GM19025 (cell line): ENCODE measurements at regions not wholly inside any gene's neighbourhood (a gene's known extent, or its start where the extent isn't known, plus 50 kb on each side); places are given as distances from the start of the nearest gene placed in this dataset.

Experiments
- ATAC-seq: cut with Tn5 transposase; IDR thresholded peaks from one replicate; pipeline ENCODE4 v1.9.1; 2021; ENCODE audit warnings: mild to moderate bottlenecking, low read depth, moderate library complexity; ENCODE audit not compliant: unreplicated experiment

DNA sequence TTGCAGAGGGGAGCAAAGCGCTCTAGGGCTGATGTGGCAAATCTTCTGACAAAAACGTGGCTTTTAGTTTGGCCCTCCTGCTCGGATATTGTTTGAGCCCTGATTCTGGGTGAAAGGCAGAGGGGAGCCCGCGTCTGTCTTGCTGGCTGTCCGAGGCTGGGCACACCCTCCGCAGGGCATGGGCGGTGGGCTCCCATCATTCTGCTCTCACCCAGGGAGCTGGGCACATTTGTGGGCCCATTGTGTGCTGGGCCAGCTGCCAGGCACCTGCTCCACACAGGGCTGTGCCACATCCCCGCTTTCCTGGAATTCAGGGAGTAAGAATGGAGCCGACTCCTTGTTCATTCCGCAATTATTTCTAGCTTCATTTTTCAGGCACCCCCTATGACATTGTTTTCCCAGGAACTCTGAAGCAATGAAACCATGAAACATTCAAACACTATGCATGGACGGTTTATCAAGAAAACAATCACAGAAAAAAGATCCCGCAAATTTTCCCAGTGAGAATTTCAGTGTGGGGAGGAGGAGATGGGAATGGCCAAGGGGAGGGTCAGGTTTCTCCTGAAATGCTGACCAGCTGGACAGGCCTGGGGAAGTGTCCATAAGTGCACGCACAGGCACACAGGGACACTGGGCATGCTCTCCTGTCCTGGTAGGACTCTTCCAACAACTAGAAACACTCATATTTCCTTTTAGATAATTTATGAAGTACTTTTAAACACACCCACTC is 341.1 kb downstream of the CXCL12 start:
- ATAC-seq = no peak

DNA sequence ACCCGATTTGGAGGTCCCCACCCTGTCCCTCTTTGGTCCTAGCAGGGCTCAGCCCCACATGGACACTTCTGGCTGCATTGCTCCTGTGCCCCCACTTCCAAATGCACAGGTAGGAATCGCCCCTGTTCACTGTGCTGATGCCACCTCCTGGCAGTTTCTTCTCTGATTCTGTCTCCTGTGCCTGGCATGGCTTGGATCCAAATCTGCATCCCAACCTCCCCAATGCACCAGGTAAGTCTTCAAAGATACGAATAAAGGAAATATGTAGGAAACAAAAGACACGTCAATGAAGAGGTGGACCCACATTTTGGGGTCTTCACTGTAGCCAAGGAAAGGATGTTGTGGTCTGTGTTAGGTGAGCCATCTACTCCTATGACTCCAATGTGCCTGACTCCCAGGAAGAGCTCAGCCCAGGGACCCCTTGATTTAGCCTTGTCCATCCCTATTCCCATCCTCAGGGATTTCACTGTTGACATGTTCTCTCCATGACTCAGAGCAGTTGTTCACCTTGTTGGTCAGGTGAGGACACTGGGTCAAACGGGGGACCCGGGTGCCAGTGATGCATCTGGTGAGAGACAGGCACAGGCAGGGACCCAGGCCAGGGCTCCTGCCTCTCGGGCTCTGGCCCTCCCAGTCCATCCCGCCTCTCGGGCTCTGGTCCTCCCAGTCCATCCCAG is 341.8 kb downstream of the CXCL12 start:
- no peak for ATAC-seq

DNA sequence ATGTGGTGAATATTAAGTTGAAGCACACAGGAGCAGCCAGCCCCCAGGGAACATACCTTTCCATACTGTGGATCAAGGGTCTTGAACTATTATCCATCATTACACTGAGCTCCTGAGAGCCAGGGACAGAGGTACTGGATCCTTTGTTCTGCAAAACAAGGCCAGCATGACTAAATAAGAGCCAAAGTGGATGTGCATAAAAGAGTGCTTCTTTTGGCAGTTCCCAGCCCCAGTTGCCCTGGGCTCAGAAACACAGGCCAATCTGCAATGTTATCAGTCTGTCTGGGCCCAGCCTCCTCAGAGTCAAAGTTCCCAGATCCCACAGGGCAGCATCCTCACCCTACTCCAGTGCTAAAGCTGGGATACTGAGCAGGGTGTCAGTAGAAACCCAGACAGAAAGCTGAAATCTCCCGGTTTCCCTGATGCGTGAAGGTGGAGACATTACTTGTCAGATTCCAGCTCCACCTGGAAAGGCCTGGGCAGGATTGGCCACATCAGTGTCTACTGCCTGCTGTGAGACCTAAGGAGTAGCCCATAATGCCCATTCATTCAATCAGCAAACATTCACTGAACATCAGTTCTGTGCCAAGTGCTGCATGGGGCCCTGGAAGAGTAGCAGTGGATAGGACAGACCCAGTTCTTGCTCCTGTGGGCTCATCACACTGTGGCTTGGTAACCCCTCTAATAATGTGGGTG is 342.7 kb downstream of the CXCL12 start:
- no peak for ATAC-seq

DNA sequence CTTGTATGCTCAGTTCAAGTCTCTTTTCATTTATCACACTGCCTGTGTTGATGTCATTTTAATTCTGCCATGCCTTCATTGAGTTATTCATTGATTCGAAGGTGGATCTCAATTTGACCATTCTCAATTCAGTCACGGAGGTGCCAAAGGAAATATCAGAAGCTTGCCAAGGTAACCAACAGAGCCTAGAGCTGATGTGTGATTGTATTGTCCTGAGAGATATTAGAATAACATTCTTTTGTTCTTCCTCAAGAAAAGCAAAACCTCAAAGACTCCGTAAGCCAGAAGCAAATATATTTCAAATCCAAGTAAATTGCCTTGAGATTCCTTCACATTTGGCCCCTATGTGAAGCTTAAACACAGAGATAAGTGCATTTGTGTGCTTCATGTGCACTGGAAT is 345.3 kb downstream of the CXCL12 start:
- ATAC-seq = no peak

DNA sequence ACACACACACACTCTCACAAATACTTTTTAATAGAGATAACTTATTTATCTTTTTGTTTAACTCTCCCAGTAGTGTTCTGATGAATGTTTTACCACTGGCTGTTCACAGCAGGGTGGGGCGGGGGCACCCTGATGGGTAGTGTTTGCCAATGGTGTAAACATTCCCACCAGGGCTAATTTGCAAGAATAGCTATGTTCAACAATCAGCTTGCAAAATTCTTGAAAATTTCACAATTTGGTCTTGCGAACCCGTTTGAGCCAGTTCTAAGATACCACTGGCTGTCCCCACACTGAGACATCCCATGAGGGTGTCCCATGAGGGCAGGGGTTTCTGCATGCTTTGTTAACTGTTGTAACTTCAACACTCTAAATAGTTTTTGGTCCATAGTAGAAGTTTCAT is 348.5 kb downstream of the CXCL12 start:
- no peak for ATAC-seq

DNA sequence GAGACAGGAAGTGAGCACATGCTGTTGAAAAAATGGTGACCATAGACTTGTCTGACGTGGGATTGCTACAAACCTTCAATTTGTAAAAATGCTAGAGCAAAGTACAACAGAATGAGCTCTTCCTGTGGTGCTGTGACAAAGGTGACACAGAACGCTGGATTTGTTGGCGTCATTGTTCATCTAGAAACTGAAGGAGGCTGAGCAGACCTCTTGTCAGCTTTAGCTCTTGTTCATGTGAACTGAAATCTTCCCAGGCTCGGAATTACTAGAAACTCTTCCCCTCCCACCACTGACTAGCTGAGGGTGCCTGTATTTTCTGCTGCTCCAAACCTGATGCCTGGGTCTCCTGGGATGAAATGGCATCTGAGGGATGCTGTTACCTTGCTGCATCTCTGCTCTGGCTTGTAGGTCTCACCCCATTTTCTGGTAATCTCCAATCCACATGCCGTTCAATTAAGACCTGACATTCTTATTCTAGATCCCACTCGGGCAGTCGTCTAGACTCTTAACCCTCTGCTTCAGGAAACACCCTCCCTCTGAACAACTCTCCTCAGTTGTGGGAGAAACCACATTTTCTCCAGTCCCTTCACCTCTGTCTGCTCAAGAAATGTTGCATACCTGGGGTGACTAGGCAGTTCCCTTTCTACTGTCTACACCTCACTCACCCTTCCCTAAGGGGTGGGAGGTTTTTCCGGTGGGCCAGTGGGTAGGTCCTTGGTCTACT is 349.3 kb downstream of the CXCL12 start:
- ATAC-seq = no peak

DNA sequence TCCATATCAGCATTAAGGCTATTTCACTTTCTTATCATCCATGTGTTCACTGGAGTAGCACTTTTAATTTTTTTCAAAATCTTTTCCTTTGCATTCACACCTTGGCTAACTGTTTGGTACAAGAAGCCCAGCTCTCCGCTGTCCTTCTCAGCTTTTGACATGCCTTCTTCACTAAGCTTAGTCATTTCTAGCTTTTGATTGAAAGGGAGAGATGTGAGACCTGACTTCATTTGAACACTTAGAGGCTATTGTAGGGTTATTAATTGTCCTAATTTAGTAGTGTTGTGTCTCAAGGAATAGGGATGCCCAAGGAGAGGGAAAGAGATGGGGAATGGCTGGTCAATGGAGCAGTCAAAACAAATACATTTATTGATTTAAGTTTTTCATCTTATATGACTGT is 350.0 kb downstream of the CXCL12 start:
- ATAC-seq = no peak

DNA sequence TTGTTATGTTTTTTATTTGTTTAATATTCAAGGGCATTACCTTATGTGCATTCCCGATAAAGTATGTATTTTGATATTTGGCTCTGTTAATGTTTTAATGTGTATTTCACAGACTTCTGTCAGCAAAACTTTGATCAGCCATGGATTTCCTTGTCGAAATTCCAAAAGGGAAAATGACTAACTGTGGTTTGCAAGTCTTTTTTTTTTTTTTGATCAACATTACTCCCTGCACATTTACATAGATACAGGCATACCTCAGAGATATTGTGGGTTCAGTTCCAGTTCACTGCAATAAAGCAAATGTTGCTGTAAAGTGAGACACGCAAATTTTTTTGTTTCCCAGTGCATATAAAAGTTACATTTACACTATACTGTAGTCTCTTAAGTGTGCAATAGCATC is 351.9 kb downstream of the CXCL12 start:
- no peak for ATAC-seq

DNA sequence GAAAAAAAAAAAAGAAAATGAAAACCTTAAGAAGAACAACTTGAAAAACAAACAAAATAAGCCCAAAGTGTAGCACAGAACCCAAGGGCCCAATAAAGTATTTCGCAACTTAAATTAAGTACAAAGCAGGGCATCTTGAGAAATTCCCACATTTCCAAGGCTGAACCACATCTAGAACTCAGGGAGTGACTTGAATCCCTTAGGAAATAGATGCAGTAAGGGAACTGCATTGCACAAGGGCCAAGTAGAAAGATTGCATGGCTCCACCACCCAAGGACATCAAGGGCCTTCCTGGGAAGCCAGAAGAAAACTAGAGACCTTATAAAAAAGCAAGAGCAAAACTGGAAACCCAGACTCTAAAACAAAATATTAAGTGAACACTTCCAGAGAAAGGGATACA is 352.7 kb downstream of the CXCL12 start:
- ATAC-seq = no peak

DNA sequence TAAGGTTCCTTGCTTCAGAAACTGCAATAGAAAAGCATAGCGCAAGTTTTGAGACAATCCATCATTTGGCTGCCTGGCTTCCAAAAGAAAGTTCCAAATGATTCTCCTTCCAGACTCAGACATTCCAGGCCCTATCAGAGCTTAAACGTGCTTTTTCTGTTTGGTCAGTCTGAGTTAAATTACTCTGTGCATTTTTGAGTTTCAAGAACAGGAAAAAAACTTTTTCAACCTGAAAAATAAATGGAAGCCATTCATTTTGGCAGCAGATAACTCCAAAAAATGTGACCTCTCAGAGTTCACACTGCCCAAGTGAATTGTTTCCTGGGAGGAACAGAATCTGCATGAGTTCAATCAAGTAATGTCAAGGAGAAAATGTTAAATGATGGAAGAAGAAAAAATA is 354.2 kb downstream of the CXCL12 start:
- ATAC-seq = no peak

DNA sequence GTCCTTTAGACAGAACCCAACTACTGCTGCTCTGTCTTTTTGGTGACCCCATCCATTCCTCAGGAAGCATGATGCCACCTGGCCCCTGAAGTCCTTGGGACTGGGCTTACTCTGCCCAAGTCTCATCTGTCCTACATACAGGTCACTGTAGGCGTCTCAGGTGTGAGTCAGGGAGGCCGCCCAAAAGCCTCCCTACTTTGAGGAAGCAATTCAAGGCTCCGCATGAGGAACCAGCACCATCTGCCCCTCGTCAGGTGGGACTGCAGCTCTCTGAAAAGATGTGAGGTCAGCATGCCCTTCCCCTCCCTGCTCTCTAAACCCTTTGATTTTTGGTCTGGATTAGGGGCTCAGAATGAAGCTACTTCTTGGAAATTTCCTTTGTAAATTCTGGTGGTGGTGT is 354.8 kb downstream of the CXCL12 start:
- peak; percentile 91 for ATAC-seq

DNA sequence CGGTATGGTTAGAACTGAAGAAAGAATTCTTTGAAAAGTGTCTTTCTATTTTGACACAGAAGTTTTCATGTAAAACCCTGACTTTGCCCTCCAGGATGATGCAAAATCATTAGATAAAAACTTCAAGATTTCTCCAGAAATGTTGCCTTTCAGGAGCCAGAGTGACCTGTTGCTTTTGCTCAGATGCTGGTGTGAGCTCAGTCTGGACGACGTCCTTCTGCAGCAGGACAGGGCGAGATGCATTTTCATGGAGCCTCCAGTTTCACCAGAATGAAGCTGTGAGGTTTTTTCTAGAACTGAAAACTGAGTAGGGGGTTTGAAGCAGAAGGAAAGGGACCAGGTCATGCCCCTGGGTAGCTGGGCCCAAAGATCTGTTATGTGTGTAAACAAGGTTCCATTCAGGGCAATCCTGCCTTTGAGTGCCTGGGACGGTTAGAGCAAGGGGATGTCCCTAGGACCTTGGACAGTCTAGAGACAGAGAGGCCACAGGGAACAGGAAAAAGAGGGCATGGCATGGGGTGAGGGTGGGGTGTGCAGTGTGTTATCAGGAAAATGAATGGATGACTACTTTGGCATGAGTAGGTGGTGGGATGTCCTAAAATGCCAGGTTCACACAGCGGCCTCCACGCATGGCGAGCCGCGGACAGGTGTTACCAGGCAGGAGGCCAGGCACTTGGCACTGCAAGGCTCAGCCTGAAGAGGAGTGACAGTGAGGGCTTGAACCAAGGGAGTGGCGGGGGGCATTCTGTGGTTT is 356.3 kb downstream of the CXCL12 start:
- ATAC-seq = no peak

DNA sequence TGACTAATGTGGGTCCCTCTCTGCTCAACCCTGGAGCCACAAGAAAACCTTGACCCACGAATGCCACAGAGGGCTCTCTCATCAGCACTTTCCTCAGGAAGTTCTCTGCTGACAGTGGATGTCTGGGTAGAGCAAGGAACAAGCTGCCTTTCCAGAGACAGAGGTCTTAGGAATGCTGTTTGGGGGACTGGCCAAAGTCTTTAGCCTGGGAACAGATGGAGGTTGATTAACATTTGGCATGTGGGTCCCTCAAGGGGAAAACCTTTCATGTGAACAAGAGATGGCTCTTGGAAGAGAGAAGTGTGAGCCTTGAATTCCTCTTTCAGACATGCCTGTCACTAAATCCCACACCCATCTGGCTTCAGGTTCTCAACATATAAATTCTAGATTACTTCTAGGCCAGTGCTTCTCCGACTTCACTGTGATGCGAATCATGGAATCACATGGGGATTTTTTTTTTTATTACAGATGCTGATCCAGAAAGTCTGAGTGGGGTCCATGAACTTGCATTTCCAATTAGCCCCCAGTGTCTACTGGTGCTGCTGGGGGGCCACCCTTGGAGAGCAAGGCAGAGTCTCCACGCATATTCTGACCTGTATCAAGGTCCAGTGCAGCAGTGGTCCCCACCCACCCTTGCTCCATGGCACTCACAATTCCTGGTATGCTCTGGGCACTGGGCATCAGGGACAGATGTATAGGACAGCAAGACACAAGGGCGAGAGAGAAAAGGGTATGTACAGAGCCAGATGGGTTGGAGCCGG is 360.4 kb downstream of the CXCL12 start:
- no peak for ATAC-seq

DNA sequence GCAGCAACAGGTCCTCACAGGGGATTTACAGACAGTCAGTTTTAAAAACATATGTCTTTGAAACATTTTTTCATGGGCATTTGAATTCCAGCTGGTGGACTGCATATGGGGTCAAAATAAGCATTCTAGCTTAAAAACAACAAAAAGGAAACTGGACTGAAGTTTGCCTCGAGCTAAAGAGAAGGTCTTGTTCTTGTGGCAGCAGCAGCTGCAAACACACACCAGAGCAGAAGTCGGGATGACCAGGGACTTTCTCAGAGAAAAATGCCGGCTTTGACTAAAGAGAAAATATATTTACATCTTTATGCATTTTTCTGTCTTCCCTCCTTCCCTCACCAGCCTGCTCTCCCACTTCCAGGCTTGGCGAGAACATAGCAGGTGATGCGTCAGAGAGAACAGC is 361.4 kb downstream of the CXCL12 start:
- ATAC-seq = no peak

DNA sequence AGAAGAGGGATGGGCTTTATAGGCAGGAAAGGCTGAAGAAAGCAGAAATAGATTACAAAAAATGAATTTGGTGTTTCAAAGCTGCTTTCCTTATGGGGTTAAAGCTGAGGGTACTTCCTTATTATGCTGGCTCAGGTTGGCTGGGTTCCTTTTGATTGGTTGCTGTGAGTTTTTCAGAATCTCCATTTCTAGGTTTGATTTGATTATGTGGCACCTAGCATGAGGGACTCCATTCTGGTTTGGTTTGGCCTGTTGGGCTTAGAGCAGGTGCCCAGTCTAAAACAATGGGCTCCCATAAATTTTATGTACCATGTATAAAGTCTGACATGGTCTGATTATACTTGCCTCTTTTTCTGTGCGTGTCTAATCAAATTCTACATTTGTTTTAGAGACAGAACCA is 362.7 kb downstream of the CXCL12 start:
- no peak for ATAC-seq

DNA sequence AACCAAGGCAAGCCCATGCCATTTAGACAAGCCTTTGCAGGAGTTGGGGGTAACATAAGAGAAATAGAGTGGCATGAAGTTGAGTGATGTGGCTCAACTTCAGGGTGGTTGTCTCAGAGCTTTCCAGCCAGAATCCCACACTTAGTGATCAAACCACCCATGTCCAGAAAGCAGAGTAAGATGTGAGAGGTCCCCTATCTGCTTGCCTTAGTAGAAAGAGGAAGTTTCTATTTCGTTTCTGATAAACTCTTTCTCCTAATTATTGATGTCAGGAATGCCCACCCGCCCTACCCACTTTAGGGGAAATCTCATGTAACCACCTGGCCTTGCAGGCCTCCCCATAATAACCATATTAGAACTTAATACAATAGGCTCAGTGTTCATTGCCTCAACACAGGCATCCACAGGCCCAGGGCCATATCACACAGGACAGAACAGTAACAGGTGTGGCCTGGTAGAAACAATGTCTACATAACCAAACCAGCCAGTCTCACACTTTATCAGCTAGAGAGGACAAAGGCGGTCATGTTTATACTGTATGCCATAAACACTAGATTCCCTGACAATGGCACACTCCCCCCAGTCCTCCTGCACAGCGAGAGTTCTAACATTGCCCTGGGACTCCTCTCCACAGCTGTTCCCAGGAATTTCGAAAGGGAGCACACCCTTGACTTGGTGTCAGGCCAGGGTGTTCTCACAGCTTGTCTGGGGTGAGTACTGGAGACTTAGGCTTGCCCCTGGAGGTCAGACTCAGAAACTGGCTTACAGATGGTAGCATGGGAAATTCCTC is 364.4 kb downstream of the CXCL12 start:
- peak; percentile 57 for ATAC-seq

DNA sequence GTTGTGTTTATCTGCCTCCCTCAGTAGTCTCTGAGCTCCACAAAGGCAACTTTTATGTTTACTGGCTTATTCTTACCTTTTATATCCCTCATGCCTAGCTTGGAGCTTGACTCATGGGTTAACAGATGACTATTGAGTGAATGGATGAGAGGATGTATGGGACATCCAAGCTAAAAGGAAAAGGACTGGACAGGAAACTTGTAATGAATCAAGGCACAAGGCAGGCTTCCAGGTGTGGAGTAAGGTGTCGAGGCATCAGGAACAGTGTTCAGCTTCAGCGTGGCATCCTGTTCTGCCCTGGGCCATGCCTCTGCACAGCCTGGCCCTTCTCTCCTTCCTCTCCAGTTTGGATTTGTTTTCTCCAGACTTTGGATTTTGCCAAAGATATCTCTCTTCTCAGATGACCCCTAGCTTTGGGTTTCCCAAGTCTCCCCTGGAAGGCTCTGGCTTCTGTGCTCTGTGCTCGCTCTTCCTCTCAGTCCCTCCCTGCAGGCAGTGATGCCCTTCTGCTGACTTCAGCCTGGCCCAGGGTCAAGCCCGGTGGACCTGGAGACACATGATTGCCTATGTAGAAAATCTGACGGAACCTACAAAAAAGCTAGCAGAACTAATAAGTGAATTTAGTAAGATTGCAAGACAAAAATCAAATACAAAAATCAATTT is 367.3 kb downstream of the CXCL12 start:
- no peak for ATAC-seq
